A549 (cell line): ENCODE measurements at regions not wholly inside any gene's neighbourhood (a gene's known extent, or its start where the extent isn't known, plus 50 kb on each side); places are given as distances from the start of the nearest gene placed in this dataset.

Experiments used
- ATAC-seq, 2 experiments: fragments of 200-7000 bp in 1 of 2; fragments of >200 bp in 1 of 2; cut with Nextera tagmentation in 1 of 2; cut with Tn5 transposase in 1 of 2; 3 replicates each; pipeline versions ENCODE4 v1.8.0 to v1.9.1; 2018 to 2020; ENCODE audit warnings: mild to moderate bottlenecking in 1 of 2, moderate library complexity in 1 of 2
- CTCF ChIA-PET: fragments of 300-600 bp; sonication (Branson Sonifier 250); formaldehyde crosslinking; extraction: SDS; loops from one replicate; lab custom pipeline; 2021; ENCODE audit warnings: antibody characterized with exemption, inconsistent platforms; lab: Yijun Ruan, JAX
- POLR2A ChIA-PET: fragments of 350-600 bp; formaldehyde crosslinking; extraction: SDS; loops from one replicate; lab custom pipeline; 2021; ENCODE audit warnings: antibody characterized with exemption, inconsistent platforms; lab: Yijun Ruan, JAX
- DNase-seq, 2 experiments: peaks; one replicate each; pipeline versions ENCODE4 v3.0.0 to v3.0.0-alpha.2; 2011 to 2016; ENCODE audit warnings: low read depth in 1 of 2, low spot score in 1 of 2
- FAIRE-seq: peaks from 2 replicates; lab custom pipeline; 2011; peaks lifted over from hg19 to GRCh38; lab: Jason Lieb, UNC
- H3K27ac ChIP-seq, 2 experiments: fragments of >200 bp; sonication (Bioruptor Twin); formaldehyde crosslinking; 3 replicates each; pipeline ENCODE4 v1.5.1; 2016 to 2017
- H3K4me1 ChIP-seq: fragments of >200 bp; sonication (Bioruptor Twin); formaldehyde crosslinking; 3 replicates; pipeline ENCODE4 v1.6.1; 2016
- H3K4me2 ChIP-seq: fragments of >200 bp; sonication (Bioruptor Twin); formaldehyde crosslinking; 3 replicates; pipeline ENCODE4 v1.6.1; 2016
- H3K4me3 ChIP-seq: fragments of >200 bp; sonication (Bioruptor Twin); formaldehyde crosslinking; 3 replicates; pipeline ENCODE4 v1.5.1; 2016
- H3K9me3 ChIP-seq: fragments of >200 bp; sonication (Bioruptor Twin); formaldehyde crosslinking; 3 replicates; pipeline ENCODE4 v1.6.1; 2016
- CHD2 ChIP-seq: fragments of 150-350 bp; IDR thresholded peaks from 2 replicates; pipeline ENCODE4 v1.6.1; 2014; ENCODE audit warnings: low read length; ENCODE audit not compliant: partially characterized antibody
- ELK1 ChIP-seq: fragments of 150-350 bp; IDR thresholded peaks from 2 replicates; pipeline ENCODE4 v1.6.1; 2014; ENCODE audit warnings: low read depth, mild to moderate bottlenecking, low read length
- HEYL ChIP-seq: fragments of 250-450 bp; sonication (Bioruptor Pico); IDR thresholded peaks from 2 replicates; pipeline ENCODE4 v1.8.0; 2021; ENCODE audit warnings: mild to moderate bottlenecking, moderate library complexity
- MAZ ChIP-seq: fragments of 150-350 bp; IDR thresholded peaks from 2 replicates; pipeline ENCODE4 v1.6.1; 2014; ENCODE audit warnings: antibody characterized with exemption, low read depth, low read length, borderline replicate concordance
- MYC ChIP-seq: IDR thresholded peaks from 2 replicates; pipeline ENCODE4 v1.6.1; 2012; ENCODE audit warnings: mild to moderate bottlenecking, inconsistent platforms, low read length, improper control_type of control experiment, borderline replicate concordance
- PHF8 ChIP-seq: fragments of 200-600 bp; sonication (generic); IDR thresholded peaks from 2 replicates; pipeline ENCODE4 v1.6.1; 2016; ENCODE audit warnings: low read depth, mild to moderate bottlenecking, antibody characterized with exemption, moderate library complexity, borderline replicate concordance
- RCOR1 ChIP-seq: fragments of 150-350 bp; IDR thresholded peaks from 2 replicates; pipeline ENCODE4 v1.6.1; 2014; ENCODE audit warnings: antibody characterized with exemption, low read length, low read depth
- ZC3H11A ChIP-seq: fragments of 450-650 bp; IDR thresholded peaks from 2 replicates; pipeline ENCODE4 v1.6.1; 2014; ENCODE audit warnings: antibody characterized with exemption, mild to moderate bottlenecking
- ZNF302 ChIP-seq: fragments of 250-450 bp; sonication (Bioruptor Pico); IDR thresholded peaks from 2 replicates; pipeline ENCODE4 v1.9.0; 2021; ENCODE audit warnings: inconsistent platforms, mild to moderate bottlenecking, moderate library complexity
- ZSCAN20 ChIP-seq: fragments of 250-450 bp; sonication (Bioruptor Pico); IDR thresholded peaks from 2 replicates; pipeline ENCODE4 v1.8.0; 2022; ENCODE audit warnings: mild to moderate bottlenecking, moderate library complexity
- WGBS: methylation state at CpG from one replicate; pipeline ENCODE4 v1.1.6; 2017; ENCODE audit errors: missing lambda C conversion rate; 5-methylcytosine and 5-hydroxymethylcytosine counted together

DNA sequence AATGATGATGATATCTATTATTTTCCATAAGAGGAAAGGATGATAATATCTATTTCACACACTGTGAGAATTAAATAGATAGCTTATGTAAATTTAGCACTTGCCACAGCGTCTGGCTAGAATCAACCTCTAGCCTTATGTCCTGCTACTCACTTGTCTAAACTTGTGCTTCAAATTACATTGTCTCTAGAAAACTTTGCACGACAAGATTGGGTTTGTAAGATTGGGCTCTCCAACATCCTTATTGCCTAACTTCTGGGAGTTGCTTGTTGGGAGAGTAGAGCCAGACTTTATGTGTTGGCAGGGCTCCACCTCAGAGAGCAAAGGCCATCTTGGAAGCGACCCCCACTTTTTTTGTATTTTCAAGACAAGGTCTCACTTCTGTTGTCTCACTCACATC, 50.0 kb upstream of the POGK start:
- no peak for FAIRE-seq
- ChIA-PET CTCF (no interaction called here), POLR2A (no interaction called here)
- TF ChIP-seq RCOR1: no peak
- no peak for TF ChIP-seq ELK1
- no peak for TF ChIP-seq ZNF302
- TF ChIP-seq PHF8: no peak
- TF ChIP-seq CHD2: no peak
- TF ChIP-seq ZSCAN20 (CRISPR knock-in tag): no peak
- TF ChIP-seq MAZ: no peak
- no peak for TF ChIP-seq HEYL (CRISPR knock-in tag)
- TF ChIP-seq ZC3H11A: no peak
- TF ChIP-seq MYC: no peak
- H3K4me2 ChIP-seq: no peak overlapping the region
- H3K4me3 ChIP-seq: no peak overlapping the region
- 4% methylated on average over 3 of the region's 3 CpGs for WGBS
- H3K4me1 ChIP-seq: no peaks in the 10 kb centered on the region
- H3K9me3 ChIP-seq: no peaks in the 10 kb centered on the region
- DNase-seq: no peak
- H3K27ac ChIP-seq: no peak overlapping the region
- ATAC-seq: no peak
